ENCODE measurements at regions not wholly inside any gene's neighbourhood (a gene's known extent, or its start where the extent isn't known, plus 50 kb on each side); places are given as distances from the start of the nearest gene placed in this dataset.

- TF ChIP-seq PRDM15 (CRISPR knock-in tag; IDR thresholded peaks at IDR 0.05), result no peak
Measured at GRCh38 chr4:125382995-125383394, 68.2 kb downstream of the FAT4 start (continued).

GRCh38 chr4:125387770-125388169, 73.0 kb downstream of the FAT4 start:
- no peak overlapping the region; the same call in 1 of the 2 replicates for H3K27ac Mint-ChIP-seq
- H3K9me3 Mint-ChIP-seq, result peaks cover 11% of the 10 kb centered on the region
- ATAC-seq (no peak), DNase-seq (ENCODE audit: low spot score) (no peak)
- ChIA-PET CTCF (no interaction called here), POLR2A (no interaction called here)
- H3K4me3 Mint-ChIP-seq, result no peak overlapping the region
- peaks cover 10% of the 10 kb centered on the region for H3K4me1 Mint-ChIP-seq
- TF ChIP-seq SMAD4 (CRISPR knock-in tag; IDR thresholded peaks at IDR 0.05), result no peak
- no peak for TF ChIP-seq STAT6 (CRISPR knock-in tag; conservative IDR thresholded peaks at IDR 0.05; ENCODE audit: low read depth)
- no peak for TF ChIP-seq ARID4B (CRISPR knock-in tag; IDR thresholded peaks at IDR 0.05; ENCODE audit: borderline replicate concordance)
- no peak for TF ChIP-seq SMAD3 (CRISPR knock-in tag; IDR thresholded peaks at IDR 0.05; ENCODE audit: borderline replicate concordance)
- no peak for TF ChIP-seq PREB (CRISPR knock-in tag; IDR thresholded peaks at IDR 0.05; ENCODE audit: borderline replicate concordance)
- H3K27me3 Mint-ChIP-seq (ENCODE audit: low read depth), result no peaks in the 10 kb centered on the region
- H3K36me3 Mint-ChIP-seq, result peaks cover 7% of the 10 kb centered on the region

GRCh38 chr4:125388613-125389012, 73.9 kb downstream of the FAT4 start:
- Mint-ChIP-seq H3K27ac (no peak overlapping the region), H3K36me3 (peaks cover 7% of the 10 kb centered on the region), H3K27me3 (ENCODE audit: low read depth) (no peaks in the 10 kb centered on the region), H3K4me3 (no peak overlapping the region), H3K9me3 (peaks cover 9% of the 10 kb centered on the region), H3K4me1 (peaks cover 14% of the 10 kb centered on the region)
- DNase-seq (ENCODE audit: low spot score) (no peak), ATAC-seq (no peak)
- CTCF ChIA-PET, result no interaction called here
- POLR2A ChIA-PET, result no interaction called here
- TF ChIP-seq PREB (CRISPR knock-in tag; IDR thresholded peaks at IDR 0.05; ENCODE audit: borderline replicate concordance) (no peak), NR3C1 (CRISPR knock-in tag; conservative IDR thresholded peaks at IDR 0.05; ENCODE audit: low read depth) (no peak), AR (CRISPR knock-in tag; IDR thresholded peaks at IDR 0.05) (no peak), ATF2 (CRISPR knock-in tag; IDR thresholded peaks at IDR 0.05; ENCODE audit: borderline replicate concordance, low read depth) (no peak), ATF6 (CRISPR knock-in tag; IDR thresholded peaks at IDR 0.05) (no peak), NR1H2 (CRISPR knock-in tag; IDR thresholded peaks at IDR 0.05) (no peak), OVOL2 (CRISPR knock-in tag; IDR thresholded peaks at IDR 0.05; ENCODE audit: borderline replicate concordance) (no peak)
